IMR-90 (cell line): ENCODE measurements at regions not wholly inside any gene's neighbourhood (a gene's known extent, or its start where the extent isn't known, plus 50 kb on each side); places are given as distances from the start of the nearest gene placed in this dataset.
A peak's percentile ranks its signal among the peaks of the same experiment; 100 is the strongest.

Experiments used
- ATAC-seq: fragments of 200-7000 bp; cut with Tn5 transposase; 2 replicates; pipeline ENCODE4 v1.9.1; 2020; ENCODE audit warnings: low read depth, mild to moderate bottlenecking, moderate library complexity
- BruUV-seq: library from RNA; stranded (reverse); fragments of 400-500 nt; replicated peaks from 2 replicates; lab custom pipeline; 2021; lab: Mats Ljungman, UMichigan
- CTCF ChIA-PET: fragments of 300-600 bp; formaldehyde crosslinking; extraction: SDS; loops from one replicate; lab custom pipeline; 2021; ENCODE audit warnings: antibody characterized with exemption; lab: Yijun Ruan, JAX
- POLR2A ChIA-PET: fragments of 300-600 bp; sonication (Branson Sonifier 250); formaldehyde crosslinking; loops from one replicate; lab custom pipeline; 2022; ENCODE audit warnings: antibody characterized with exemption; ENCODE audit not compliant: unreplicated experiment; lab: Charles Lee
- DNase-seq: peaks from one replicate; pipeline ENCODE4 v3.0.0; 2013
- H2AFZ ChIP-seq: replicated peaks from 2 replicates; pipeline ENCODE3; 2013; ENCODE audit warnings: low read length, mild to moderate bottlenecking; ENCODE audit not compliant: poor library complexity
- H2AK5ac ChIP-seq: 2 replicates; pipeline ENCODE4 v1.6.1; 2013; ENCODE audit warnings: low read depth, low read length, inconsistent platforms
- H2AK9ac ChIP-seq: replicated peaks from 2 replicates; pipeline ENCODE3; 2013; ENCODE audit warnings: mild to moderate bottlenecking, low read depth, low read length, moderate library complexity; ENCODE audit not compliant: poor library complexity
- H2BK120ac ChIP-seq: 2 replicates; pipeline ENCODE4 v1.6.1; 2013; ENCODE audit warnings: low read depth, low read length, inconsistent platforms
- H2BK15ac ChIP-seq: 3 replicates; pipeline ENCODE4 v1.6.1; 2013; ENCODE audit warnings: low read depth, low read length, inconsistent platforms
- H2BK20ac ChIP-seq: 2 replicates; pipeline ENCODE4 v1.6.1; 2013; ENCODE audit warnings: low read depth, mild to moderate bottlenecking, inconsistent platforms, low read length, moderate library complexity
- H2BK5ac ChIP-seq: 2 replicates; pipeline ENCODE4 v1.6.1; 2013; ENCODE audit warnings: mild to moderate bottlenecking, low read depth, low read length, inconsistent platforms; ENCODE audit not compliant: poor library complexity, severe bottlenecking
- H3K14ac ChIP-seq: replicated peaks from 2 replicates; pipeline ENCODE4 v1.6.1; 2013; ENCODE audit warnings: low read depth, low read length, inconsistent platforms
- H3K18ac ChIP-seq: 2 replicates; pipeline ENCODE4 v1.6.1; 2013; ENCODE audit warnings: low read depth, low read length, control low read depth
- H3K23ac ChIP-seq: 2 replicates; pipeline ENCODE4 v1.6.1; 2013; ENCODE audit warnings: low read depth, low read length, inconsistent platforms
- H3K27ac ChIP-seq: 2 replicates; pipeline ENCODE4 v1.5.1; 2013; ENCODE audit warnings: mild to moderate bottlenecking, control low read depth, low read length; ENCODE audit not compliant: insufficient read depth
- H3K27me3 ChIP-seq: 2 replicates; pipeline ENCODE4 v1.6.1; 2013; ENCODE audit warnings: low read length; ENCODE audit not compliant: control insufficient read depth, insufficient read depth
- H3K36me3 ChIP-seq: 2 replicates; pipeline ENCODE4 v1.6.1; 2013; ENCODE audit warnings: low read length, mixed read lengths; ENCODE audit not compliant: control insufficient read depth, insufficient read depth
- H3K4ac ChIP-seq: 2 replicates; pipeline ENCODE4 v1.6.1; 2013; ENCODE audit warnings: low read depth, low read length, inconsistent platforms
- H3K4me1 ChIP-seq: 2 replicates; pipeline ENCODE4 v1.6.1; 2013; ENCODE audit warnings: low read length, mixed read lengths; ENCODE audit not compliant: control insufficient read depth, insufficient read depth
- H3K4me2 ChIP-seq: 2 replicates; pipeline ENCODE4 v1.6.1; 2013; ENCODE audit warnings: low read depth, mild to moderate bottlenecking, control low read depth, low read length, moderate library complexity
- H3K4me3 ChIP-seq: 2 replicates; pipeline ENCODE4 v1.5.1; 2013; ENCODE audit warnings: low read depth, mild to moderate bottlenecking, control low read depth, low read length, moderate library complexity; ENCODE audit not compliant: insufficient read depth
- H3K56ac ChIP-seq: 2 replicates; pipeline ENCODE4 v1.6.1; 2013; ENCODE audit warnings: low read length, inconsistent platforms; ENCODE audit not compliant: insufficient read depth; ENCODE audit errors: extremely low read depth
- H3K79me1 ChIP-seq, 2 experiments: 2 replicates each; pipeline ENCODE4 v1.6.1; 2013; ENCODE audit warnings: low read length in 2 of 2, inconsistent platforms in 1 of 2, low read depth in 1 of 2
- H3K9ac ChIP-seq: 2 replicates; pipeline ENCODE4 v1.6.1; 2013; ENCODE audit warnings: low read depth, low read length, control low read depth
- H3K9me1 ChIP-seq: 2 replicates; pipeline ENCODE4 v1.6.1; 2013; ENCODE audit warnings: low read length, inconsistent platforms; ENCODE audit not compliant: insufficient read depth
- H3K9me3 ChIP-seq: 2 replicates; pipeline ENCODE4 v1.6.1; 2013; ENCODE audit warnings: low read length; ENCODE audit not compliant: control insufficient read depth, insufficient read depth
- H4K20me1 ChIP-seq: 2 replicates; pipeline ENCODE4 v1.6.1; 2013; ENCODE audit warnings: low read length, inconsistent platforms; ENCODE audit not compliant: insufficient read depth
- H4K5ac ChIP-seq: 2 replicates; pipeline ENCODE4 v1.6.1; 2013; ENCODE audit warnings: mild to moderate bottlenecking, low read depth, low read length, control low read depth
- H4K8ac ChIP-seq, 2 experiments: 2 replicates each; pipeline ENCODE4 v1.6.1; 2013; ENCODE audit warnings: low read depth in 2 of 2, low read length in 2 of 2, control low read depth in 1 of 2, inconsistent platforms in 1 of 2
- H4K91ac ChIP-seq: 2 replicates; pipeline ENCODE4 v1.6.1; 2013; ENCODE audit warnings: low read depth, low read length, inconsistent platforms; ENCODE audit not compliant: insufficient read depth
- CTCF ChIP-seq: conservative IDR thresholded peaks from 2 replicates; pipeline ENCODE4 v1.5.1; 2012; ENCODE audit warnings: mild to moderate bottlenecking, low read depth, low read length, improper control_type of control experiment
- FOS ChIP-seq: fragments of 150-350 bp; IDR thresholded peaks from 2 replicates; pipeline ENCODE4 v1.6.1; 2016; ENCODE audit warnings: low read depth, low read length
- MAFK ChIP-seq: IDR thresholded peaks from 2 replicates; pipeline ENCODE4 v1.6.1; 2012; ENCODE audit warnings: low read depth, low read length, improper control_type of control experiment
- MXI1 ChIP-seq: IDR thresholded peaks from 2 replicates; pipeline ENCODE4 v1.6.1; 2012; ENCODE audit warnings: low read depth, mild to moderate bottlenecking, low read length, moderate library complexity, borderline replicate concordance
- NFE2L2 ChIP-seq: fragments of 150-350 bp; IDR thresholded peaks from 2 replicates; pipeline ENCODE4 v1.6.1; 2016; ENCODE audit warnings: low read depth, mild to moderate bottlenecking, low read length
- RAD21 ChIP-seq: IDR thresholded peaks from 2 replicates; pipeline ENCODE4 v1.6.1; 2012; ENCODE audit warnings: low read length, improper control_type of control experiment
- RCOR1 ChIP-seq: IDR thresholded peaks from 2 replicates; pipeline ENCODE4 v1.6.1; 2012; ENCODE audit warnings: mild to moderate bottlenecking, low read length, improper control_type of control experiment; ENCODE audit not compliant: insufficient replicate concordance
- WGBS, 2 experiments: methylation state at CpG; one replicate each; pipeline versions ENCODE4 v1.1.5 to v1.1.7; 2013; ENCODE audit warnings: missing lambda C conversion rate in 2 of 2; ENCODE audit not compliant: insufficient read length in 1 of 2; ENCODE audit errors: extremely low coverage in 2 of 2; 5-methylcytosine and 5-hydroxymethylcytosine counted together
- dilution Hi-C: fragments of 300-500 bp; cut with HindIII; formaldehyde crosslinking; loops from one replicate; pipeline ENCODE4 v1.14.3; 2018; ENCODE audit warnings: low sequenced_read_pairs; ENCODE audit not compliant: unreplicated experiment
- in situ Hi-C: fragments of 300-500 bp; cut with MboI; formaldehyde crosslinking; loops from 3 replicates; pipeline ENCODE4 v1.14.3; 2019; ENCODE audit warnings: low sequenced_read_pairs, inconsistent platforms, mixed read lengths
- intact Hi-C: fragments of 100-400 bp; cut with micrococcal nuclease; formaldehyde crosslinking; loops from 2 replicates; pipeline ENCODE4 v1.10.0; 2022
- TF ChIP-seq, protein P1 (sequence below): fragments of 150-350 bp; IDR thresholded peaks from 2 replicates; pipeline ENCODE4 v1.6.1; 2017; ENCODE audit warnings: mild to moderate bottlenecking, antibody characterized with exemption, low read length, low read depth

DNA sequence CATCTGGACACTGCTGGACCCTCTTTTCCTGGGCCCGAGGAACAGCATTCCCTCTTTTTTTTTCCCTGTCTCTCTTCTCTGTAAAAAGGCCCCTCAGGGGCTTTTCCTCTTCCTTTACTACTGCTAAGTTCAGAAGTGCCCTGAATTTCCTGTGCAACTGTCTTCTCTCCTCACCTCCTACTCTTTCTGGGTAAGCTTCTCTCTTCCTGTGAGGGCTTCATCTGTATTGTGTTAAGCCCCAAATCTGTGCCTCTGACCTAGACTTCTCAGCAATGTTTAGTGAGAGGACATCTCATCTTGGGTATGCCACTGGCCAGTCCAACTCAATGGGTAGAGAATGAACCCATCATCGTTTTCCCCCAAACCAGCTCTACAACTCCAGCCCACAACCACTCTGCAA, 174.2 kb downstream of the PTEN start:
- Histone ChIP-seq H2AK5ac (peak overlapping the region; percentile 71), H4K20me1 (no peaks in the 10 kb centered on the region), H3K27me3 (no peaks in the 10 kb centered on the region), H2BK15ac (peak overlapping the region; percentile 69; the same call in 1 of the 3 replicates), H3K4me2 (no peak overlapping the region), H2BK20ac (peak overlapping the region; percentile 64; the same call in 1 of the 2 replicates), H3K9me3 (no peaks in the 10 kb centered on the region), H2AK9ac (no peak overlapping the region), H3K4ac (peak overlapping the region; percentile 73), H3K36me3 (no peaks in the 10 kb centered on the region), H2BK120ac (peak overlapping the region; percentile 70), H3K79me1 (no peaks in the 10 kb centered on the region), H2BK5ac (peak overlapping the region; percentile 2), H4K91ac (peak overlapping the region; percentile 8; the same call in 1 of the 2 replicates), H4K5ac (peak overlapping the region; percentile 30), H3K56ac (no peak overlapping the region), H3K4me3 (no peak overlapping the region), H3K18ac (peak overlapping the region; percentile 25; the same call in 1 of the 2 replicates), H3K9ac (no peak overlapping the region), H3K27ac (no peak overlapping the region), H3K23ac (peak overlapping the region; percentile 11; the same call in 1 of the 2 replicates), H2AFZ (no peak overlapping the region), H3K9me1 (peaks cover 18% of the 10 kb centered on the region; the same call in 1 of the 2 replicates), H4K8ac (0 out of 4 replicates have a peak overlapping the region, but pooled peaks of 1 of the 2 experiments have one; percentile 6), H3K14ac (peak overlapping the region; percentile 86), H3K4me1 (peaks cover 23% of the 10 kb centered on the region)
- ATAC-seq (no peak), DNase-seq (no peak)
- dilution Hi-C loops: no loop called here
- BruUV-seq: no TSS peak
- POLR2A ChIA-PET: no interaction called here
- TF ChIP-seq MXI1 (no peak), CTCF (no peak), MAFK (no peak), NFE2L2 (no peak), RAD21 (no peak), RCOR1 (no peak), FOS (no peak)
- TF ChIP-seq, protein P1, sequence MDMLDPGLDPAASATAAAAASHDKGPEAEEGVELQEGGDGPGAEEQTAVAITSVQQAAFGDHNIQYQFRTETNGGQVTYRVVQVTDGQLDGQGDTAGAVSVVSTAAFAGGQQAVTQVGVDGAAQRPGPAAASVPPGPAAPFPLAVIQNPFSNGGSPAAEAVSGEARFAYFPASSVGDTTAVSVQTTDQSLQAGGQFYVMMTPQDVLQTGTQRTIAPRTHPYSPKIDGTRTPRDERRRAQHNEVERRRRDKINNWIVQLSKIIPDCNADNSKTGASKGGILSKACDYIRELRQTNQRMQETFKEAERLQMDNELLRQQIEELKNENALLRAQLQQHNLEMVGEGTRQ: no peak
- in situ Hi-C loops: no loop called here
- CTCF ChIA-PET: no interaction called here
- intact Hi-C loops: no loop called here
- WGBS, 2 experiments: 50% methylated on average over 1 of the region's 2 CpGs; no CpG with 5 or more reads in 1 of the 2 experiments
